ENCODE measurements at regions not wholly inside any gene's neighbourhood (a gene's known extent, or its start where the extent isn't known, plus 50 kb on each side); places are given as distances from the start of the nearest gene placed in this dataset.

GRCh38 chr20:57814529-57814928 lies 104.7 kb upstream of the PMEPA1 start:
- TF ChIP-seq CTCF (conservative IDR thresholded peaks at IDR 0.05; ENCODE audit: low read length) (no peak), EZH2phosphoT487 (IDR thresholded peaks at IDR 0.05; ENCODE audit: borderline replicate concordance) (no peak)
